NCI-H146 treated with DMSO at 0.1 percent for 48 hours (cell line): ENCODE measurements at regions not wholly inside any gene's neighbourhood (a gene's known extent, or its start where the extent isn't known, plus 50 kb on each side); places are given as distances from the start of the nearest gene placed in this dataset.

Experiments
- DNase-seq: peaks from one replicate; lab custom pipeline; 2025; ENCODE audit not compliant: unreplicated experiment; lab: John Stamatoyannopoulos, UW

- peak; percentile 16 for DNase-seq
Measured at GRCh38 chr12:100675432-100675831, 101.9 kb downstream of the GAS2L3 start.

- DNase-seq = no peak
Measured at GRCh38 chr12:100681074-100681473, 107.6 kb downstream of the GAS2L3 start.

- DNase-seq = no peak
Measured at GRCh38 chr12:100682178-100682577, 108.7 kb downstream of the GAS2L3 start.

- no peak for DNase-seq
Measured at GRCh38 chr12:100687686-100688085, 106.9 kb upstream of the ANO4 start.

- DNase-seq = no peak
Measured at GRCh38 chr12:100688451-100688864, 106.1 kb upstream of the ANO4 start.

- no peak for DNase-seq
Measured at GRCh38 chr12:100692502-100692901, 102.1 kb upstream of the ANO4 start.

GRCh38 chr12:100698518-100698917 lies 96.1 kb upstream of the ANO4 start:
- no peak for DNase-seq

GRCh38 chr12:100699209-100699608 lies 95.4 kb upstream of the ANO4 start:
- DNase-seq = no peak

- no peak for DNase-seq
Measured at GRCh38 chr12:100703337-100703736, 91.2 kb upstream of the ANO4 start.

- no peak for DNase-seq
Measured at GRCh38 chr12:100703868-100704267, 90.7 kb upstream of the ANO4 start.

- peak; percentile 38 for DNase-seq
Measured at GRCh38 chr12:100706033-100706432, 88.5 kb upstream of the ANO4 start.

GRCh38 chr12:100708591-100708990 lies 86.0 kb upstream of the ANO4 start:
- no peak for DNase-seq

- no peak for DNase-seq
Measured at GRCh38 chr12:100715976-100716944, 78.3 kb upstream of the ANO4 start.

- DNase-seq = no peak
Measured at GRCh38 chr12:100716945-100717732, 77.4 kb upstream of the ANO4 start.

- DNase-seq = no peak
Measured at GRCh38 chr12:100717733-100718067, 76.9 kb upstream of the ANO4 start.

GRCh38 chr12:100718187-100718586 lies 76.4 kb upstream of the ANO4 start:
- DNase-seq = no peak

- no peak for DNase-seq
Measured at GRCh38 chr12:100720016-100720654, 74.4 kb upstream of the ANO4 start.

- no peak for DNase-seq
Measured at GRCh38 chr12:100721169-100721568, 73.4 kb upstream of the ANO4 start.

- DNase-seq = no peak
Measured at GRCh38 chr12:100724071-100724470, 70.5 kb upstream of the ANO4 start.

- peak; percentile 58 for DNase-seq
Measured at GRCh38 chr12:100733817-100734593, 60.6 kb upstream of the ANO4 start.

GRCh38 chr12:100737168-100737567 lies 57.4 kb upstream of the ANO4 start:
- no peak for DNase-seq
